Gastroesophageal sphincter (tissue), 3 donors: ENCODE measurements at regions not wholly inside any gene's neighbourhood (a gene's known extent, or its start where the extent isn't known, plus 50 kb on each side); places are given as distances from the start of the nearest gene placed in this dataset.

Source experiments
- CTCF ChIP-seq, 4 experiments: fragments of 200-600 bp in 2 of 4; fragments of 450-650 bp in 2 of 4; sonication (generic) in 1 of 4; IDR thresholded peaks; one replicate each; pipeline ENCODE4 v1.5.1; 2017 to 2019; ENCODE audit warnings: antibody characterized with exemption in 4 of 4, mild to moderate bottlenecking in 2 of 4, moderate library complexity in 2 of 4
- EP300 ChIP-seq: sonication (generic); formaldehyde crosslinking; IDR thresholded peaks from one replicate; pipeline ENCODE4 v1.6.1; 2017; ENCODE audit warnings: antibody characterized with exemption, mild to moderate bottlenecking
- POLR2A ChIP-seq, 2 donors: fragments of 450-650 bp; IDR thresholded peaks; one replicate each; pipeline ENCODE4 v1.6.1; 2017; ENCODE audit warnings: antibody characterized with exemption in 2 of 2, mild to moderate bottlenecking in 2 of 2, moderate library complexity in 1 of 2
- POLR2AphosphoS5 ChIP-seq: sonication (generic); formaldehyde crosslinking; IDR thresholded peaks from one replicate; pipeline ENCODE4 v1.6.1; 2017; ENCODE audit warnings: antibody characterized with exemption

DNA sequence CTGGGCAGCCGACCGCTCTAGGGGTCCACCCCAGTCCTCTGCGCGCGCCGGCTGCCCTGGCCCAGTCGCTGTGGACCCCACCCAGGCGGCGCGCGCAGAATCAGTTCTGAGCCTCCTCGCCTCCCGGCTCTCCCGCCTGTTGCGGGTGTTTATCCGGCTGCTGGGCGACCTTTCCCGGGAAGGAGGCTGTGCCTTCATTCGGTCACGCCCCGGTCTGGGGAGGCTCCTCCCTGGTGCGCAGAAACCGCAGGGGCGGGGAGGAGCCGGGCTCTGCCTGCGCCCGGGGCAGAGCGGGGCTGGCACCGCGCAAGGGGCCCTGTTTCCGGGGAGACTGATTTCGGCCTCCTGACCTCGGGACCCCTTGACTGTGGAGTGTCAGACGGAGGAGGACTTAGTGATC is 80.8 kb upstream of the EYS start:
- TF ChIP-seq CTCF (IDR thresholded peaks at IDR 0.05): no peak
- TF ChIP-seq POLR2AphosphoS5: no peak
- TF ChIP-seq POLR2A (IDR thresholded peaks at IDR 0.05): no peak
- TF ChIP-seq EP300: no peak
